WI38 (cell line): ENCODE measurements at regions not wholly inside any gene's neighbourhood (a gene's known extent, or its start where the extent isn't known, plus 50 kb on each side); places are given as distances from the start of the nearest gene placed in this dataset.
"Not testable (repeated sequence)": the region's sequence is repeated elsewhere in the genome, so short reads cannot be mapped to it uniquely, and the experiment has no call there.

Experiments
- H3K4me3 ChIP-seq: 2 replicates; pipeline ENCODE4 v1.5.1; 2011; ENCODE audit warnings: low read depth, mild to moderate bottlenecking, control low read depth, low read length
- CTCF ChIP-seq: IDR thresholded peaks from 2 replicates; pipeline ENCODE4 v1.5.1; 2012; ENCODE audit warnings: low read depth, mild to moderate bottlenecking, control low read depth, low read length

GRCh38 chr2:95757988-95758387 is 166.2 kb downstream of the TRIM43 start:
- no peak for TF ChIP-seq CTCF
- H3K4me3 ChIP-seq, result no peak overlapping the region

GRCh38 chr2:95759481-95760246 is 167.9 kb downstream of the TRIM43 start:
- TF ChIP-seq CTCF, result no peak

DNA sequence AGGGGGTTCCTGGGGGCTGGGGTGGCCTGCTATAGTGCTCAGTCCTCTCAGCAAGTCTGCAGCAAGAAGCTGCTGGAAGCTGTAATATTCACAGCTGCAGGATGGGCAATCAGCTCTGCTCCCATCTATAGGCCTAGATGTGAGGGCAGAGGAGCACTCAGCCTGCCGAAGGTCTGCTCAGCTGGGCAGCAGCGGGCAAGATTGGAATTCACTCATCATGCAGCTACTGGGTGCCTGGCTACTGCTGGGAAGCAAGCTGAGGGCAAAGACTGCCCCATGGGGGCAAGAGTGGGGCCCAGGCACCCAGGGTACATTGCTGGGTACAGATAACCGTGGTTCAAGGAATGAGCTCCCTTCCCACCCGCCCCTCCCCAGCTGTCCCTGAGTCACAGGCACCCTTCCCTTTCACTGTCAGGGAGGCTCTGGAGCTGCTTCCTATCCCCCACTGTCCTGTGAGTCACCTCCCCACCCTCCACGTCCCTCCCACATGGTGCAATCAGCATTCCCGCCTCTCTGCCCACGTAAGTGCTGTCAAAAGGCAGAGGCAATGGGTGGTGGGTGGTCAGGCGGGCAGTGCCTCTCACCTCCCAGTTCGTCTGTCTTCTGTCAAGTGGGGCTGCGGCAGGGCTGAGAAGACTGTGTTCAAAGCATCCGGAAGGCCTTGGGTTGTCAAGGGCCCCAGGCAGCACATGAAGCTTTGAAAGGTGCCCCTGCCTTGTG is 169.2 kb downstream of the TRIM43 start:
- no peak for TF ChIP-seq CTCF
- H3K4me3 ChIP-seq, result no peak overlapping the region

More at GRCh38 chr2:95759481-95760246, 167.9 kb downstream of the TRIM43 start:
- no peak overlapping the region for H3K4me3 ChIP-seq

DNA sequence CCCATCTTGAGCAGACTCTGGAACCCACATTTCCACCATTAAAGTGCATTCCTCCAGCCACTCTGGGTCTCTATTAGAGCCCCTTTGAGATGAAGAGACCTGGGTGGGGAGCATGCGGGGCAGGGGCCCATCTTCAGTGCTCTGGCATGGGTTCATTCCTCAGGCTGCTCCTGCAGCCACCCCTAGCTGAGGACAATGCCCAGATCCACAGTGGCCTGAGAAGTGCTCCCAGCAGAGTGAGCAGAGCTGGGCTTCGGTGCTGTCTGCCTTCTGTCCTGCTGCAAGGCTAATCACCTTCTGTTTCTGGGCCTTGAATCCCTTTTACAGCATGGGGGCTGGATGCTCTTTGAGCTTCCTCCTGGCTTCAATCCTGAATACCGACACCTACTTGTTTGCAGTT is 169.8 kb downstream of the TRIM43 start:
- H3K4me3 ChIP-seq, result no peak overlapping the region
- TF ChIP-seq CTCF, result no peak

GRCh38 chr2:95762023-95763021 is 170.5 kb downstream of the TRIM43 start:
- not testable (repeated sequence) for H3K4me3 ChIP-seq

DNA sequence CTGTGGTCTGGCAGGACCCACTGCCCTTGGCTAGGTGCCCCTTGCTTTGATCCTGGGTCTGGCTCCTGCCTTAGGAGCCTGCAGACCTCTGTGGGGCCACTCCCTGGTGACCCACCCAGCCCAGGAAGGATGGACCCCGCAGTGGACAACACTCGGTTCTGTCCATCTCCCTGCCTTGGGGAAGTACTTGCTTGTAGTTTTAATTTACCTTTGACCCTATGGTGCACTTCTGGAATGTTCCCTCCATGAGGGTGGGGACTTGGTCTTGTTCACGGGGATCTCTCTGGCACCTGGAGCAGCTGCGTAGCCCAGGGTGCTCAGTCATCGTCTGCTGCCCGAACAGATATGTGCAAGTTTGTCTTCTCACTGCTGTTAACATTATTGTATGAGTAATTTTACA is 171.3 kb downstream of the TRIM43 start:
- H3K4me3 ChIP-seq, result not testable (repeated sequence)

GRCh38 chr2:95764966-95765365 is 173.2 kb downstream of the TRIM43 start:
- H3K4me3 ChIP-seq, result not testable (repeated sequence)

DNA sequence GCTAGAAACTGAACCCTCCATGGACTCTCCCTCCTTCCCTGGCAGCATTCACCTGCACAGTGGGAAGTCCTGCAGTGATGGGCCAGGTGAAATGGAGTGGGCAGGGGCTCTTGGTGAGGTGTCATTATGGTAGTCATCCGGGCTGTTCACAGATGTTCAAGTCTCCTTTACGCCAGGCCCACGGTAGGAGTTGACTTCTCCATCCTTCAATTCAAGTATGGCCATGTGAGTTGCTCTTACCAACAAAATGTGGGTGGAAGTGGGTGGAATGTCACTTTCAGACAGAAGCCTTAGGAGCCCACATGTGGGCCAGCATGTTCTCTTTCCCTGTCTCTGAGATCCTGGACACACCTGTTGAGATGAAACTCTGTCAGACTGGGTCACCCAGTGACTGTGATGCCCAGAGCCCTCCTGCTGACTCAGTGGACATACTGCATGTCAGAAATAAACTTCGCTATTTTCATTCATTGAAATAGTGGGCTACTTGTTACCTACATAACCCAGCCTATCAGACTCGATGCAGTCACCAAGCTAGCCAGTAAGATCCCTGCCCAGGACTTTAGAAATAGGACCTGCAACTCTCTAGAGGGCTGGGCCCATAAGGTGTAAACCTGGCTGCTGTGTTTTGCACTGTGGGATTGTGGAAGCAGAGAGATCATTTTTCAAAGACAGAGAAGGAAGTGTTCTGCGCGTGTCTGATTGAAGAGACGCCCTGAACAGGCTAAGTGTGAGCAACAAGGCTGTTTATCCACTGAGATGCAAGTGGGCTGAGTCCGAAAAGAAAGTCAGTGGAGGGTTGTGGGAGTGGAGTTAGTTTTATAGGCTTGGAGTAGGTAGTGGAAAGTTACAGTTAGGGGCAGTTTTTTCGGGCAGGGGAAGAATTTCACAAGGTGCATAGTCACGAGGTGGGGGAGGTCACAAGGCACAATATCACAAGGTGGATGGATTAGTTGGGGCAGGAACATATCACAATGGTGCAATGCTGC is 174.4 kb downstream of the TRIM43 start:
- H3K4me3 ChIP-seq, result not testable (repeated sequence)

DNA sequence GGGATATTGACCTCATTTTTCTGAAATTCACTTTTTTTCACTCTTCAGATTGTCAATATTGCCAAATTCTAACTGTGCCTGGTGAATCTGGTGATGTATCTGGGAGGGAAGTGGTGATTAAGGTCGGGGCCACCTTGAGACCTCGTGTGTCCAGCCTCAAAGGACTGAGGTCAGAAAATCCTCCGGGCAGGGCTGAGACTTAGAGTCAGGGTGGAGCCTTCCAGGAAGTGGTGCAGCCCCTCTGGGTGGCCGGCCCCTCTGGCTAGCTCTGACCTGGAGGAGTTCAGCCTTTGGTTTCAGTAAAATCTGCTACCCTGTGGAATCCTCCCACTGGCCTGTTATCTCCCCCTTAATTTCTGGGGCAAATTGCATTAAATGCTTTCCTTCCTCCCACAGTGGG is 175.7 kb downstream of the TRIM43 start:
- not testable (repeated sequence) for H3K4me3 ChIP-seq

DNA sequence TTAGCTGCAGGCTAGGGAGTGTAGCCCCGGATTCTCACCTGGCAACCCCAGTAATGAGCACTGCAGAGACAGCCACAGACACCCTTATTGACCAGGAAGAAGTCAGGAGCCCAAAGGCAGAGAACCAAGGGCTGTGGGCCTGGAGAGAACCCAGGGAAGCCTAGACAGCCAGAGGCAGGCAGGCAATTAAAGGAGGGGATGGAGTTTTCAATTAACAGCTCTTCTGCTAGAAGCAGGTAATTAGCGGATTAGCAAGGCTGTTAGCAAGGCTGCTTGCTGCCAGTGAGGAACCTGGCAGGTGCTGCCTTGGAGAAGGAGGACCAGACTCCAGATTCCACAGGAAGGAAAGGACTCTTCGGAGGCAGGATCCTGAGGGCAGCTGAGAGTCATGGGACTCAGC is 176.1 kb downstream of the TRIM43 start:
- not testable (repeated sequence) for H3K4me3 ChIP-seq

DNA sequence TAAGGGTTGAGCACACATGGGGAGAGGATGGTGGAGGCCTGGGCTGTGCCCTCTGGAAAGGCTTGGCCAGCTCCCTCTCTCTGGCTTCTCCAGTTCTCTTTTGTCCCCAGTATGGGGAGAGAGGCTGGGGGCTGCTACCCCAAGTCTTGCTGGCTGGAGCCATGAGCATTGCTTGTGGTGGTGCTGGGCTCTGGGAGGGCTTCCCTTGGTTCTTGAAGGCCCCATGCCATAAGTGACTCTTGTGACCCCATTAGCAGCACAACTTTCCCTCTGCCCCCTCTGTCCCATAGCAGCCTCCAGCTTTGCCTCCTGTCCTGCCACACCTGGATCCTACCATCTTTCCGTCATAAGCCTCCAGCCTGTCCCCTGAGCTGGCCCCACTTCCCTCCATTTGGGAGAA is 177.5 kb downstream of the TRIM43 start:
- not testable (repeated sequence) for H3K4me3 ChIP-seq

DNA sequence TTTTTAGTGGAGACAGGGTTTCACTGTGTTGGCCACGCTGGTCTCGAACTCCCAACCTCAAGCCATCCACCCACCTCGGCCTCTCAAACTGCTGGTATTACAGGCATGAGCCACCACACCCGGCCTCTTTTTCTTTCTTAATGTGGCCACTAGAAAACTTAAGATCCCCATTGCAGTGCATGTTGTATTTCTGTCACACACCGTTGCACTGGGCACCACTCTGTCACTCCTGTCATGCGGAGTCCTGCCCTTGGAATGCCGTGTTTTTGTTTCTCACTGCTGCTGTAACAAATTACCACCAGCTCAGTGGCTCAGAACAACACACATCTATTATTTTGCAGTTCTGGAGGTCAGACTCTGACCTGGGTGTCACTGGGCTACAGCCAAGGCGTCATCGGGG is 178.9 kb downstream of the TRIM43 start:
- H3K4me3 ChIP-seq, result not testable (repeated sequence)
